SU-DHL-6 (cell line): ENCODE measurements at regions not wholly inside any gene's neighbourhood (a gene's known extent, or its start where the extent isn't known, plus 50 kb on each side); places are given as distances from the start of the nearest gene placed in this dataset.
"Not testable (repeated sequence)": the region's sequence is repeated elsewhere in the genome, so short reads cannot be mapped to it uniquely, and the experiment has no call there.

Experiments used
- H2AFZ ChIP-seq: fragments of 200-600 bp; sonication (generic); 2 replicates; pipeline ENCODE4 v1.6.1; 2014; ENCODE audit warnings: low read depth, mild to moderate bottlenecking, moderate library complexity, mixed read lengths, antibody characterized with exemption, low read length; ENCODE audit not compliant: severe bottlenecking
- H3F3A ChIP-seq: fragments of 200-600 bp; shearing (Covaris generic); 2 replicates; pipeline ENCODE4 v1.6.0; 2016; ENCODE audit warnings: antibody characterized with exemption, mild to moderate bottlenecking; ENCODE audit not compliant: insufficient read depth
- H3K27ac ChIP-seq: fragments of 200-600 bp; sonication (generic); 2 replicates; pipeline ENCODE4 v1.5.1; 2016; ENCODE audit warnings: low read depth, mild to moderate bottlenecking, low read length, moderate library complexity, mixed read lengths
- H3K27me3 ChIP-seq: fragments of 200-600 bp; sonication (generic), shearing (Covaris generic); 2 replicates; pipeline ENCODE4 v1.6.0; 2014; ENCODE audit warnings: mild to moderate bottlenecking, low read length
- H3K36me3 ChIP-seq: fragments of 200-600 bp; sonication (generic); 2 replicates; pipeline ENCODE4 v1.6.1; 2014; ENCODE audit warnings: mild to moderate bottlenecking, low read length, mixed read lengths
- H3K4me2 ChIP-seq: fragments of 300-600, 200-600 bp; shearing (Covaris generic), sonication (generic); 2 replicates; pipeline ENCODE4 v1.6.0; 2014; ENCODE audit warnings: low read length, low read depth, mild to moderate bottlenecking; ENCODE audit not compliant: poor library complexity, severe bottlenecking
- H3K4me3 ChIP-seq: fragments of 200-600 bp; sonication (generic); 2 replicates; pipeline ENCODE4 v1.5.1; 2014; ENCODE audit warnings: antibody characterized with exemption, low read length, mild to moderate bottlenecking, mixed read lengths; ENCODE audit not compliant: insufficient read depth, poor library complexity, severe bottlenecking
- H3K79me2 ChIP-seq: fragments of 200-600 bp; sonication (generic); 2 replicates; pipeline ENCODE4 v1.6.1; 2014; ENCODE audit warnings: mild to moderate bottlenecking, low read length, moderate library complexity; ENCODE audit not compliant: insufficient read depth
- H3K9ac ChIP-seq: fragments of 200-600 bp; sonication (generic); 2 replicates; pipeline ENCODE4 v1.7.0; 2014; ENCODE audit warnings: mild to moderate bottlenecking, low read length
- H3K9me2 ChIP-seq: fragments of 200-600 bp; sonication (generic); replicated peaks from 2 replicates; pipeline ENCODE4 v1.6.1; 2014; ENCODE audit warnings: low read length; ENCODE audit not compliant: insufficient read depth
- H3K9me3 ChIP-seq: fragments of 200-600 bp; sonication (generic); 2 replicates; pipeline ENCODE4 v1.6.1; 2014; ENCODE audit warnings: low read length, mixed read lengths; ENCODE audit not compliant: insufficient read depth
- H4K20me1 ChIP-seq: fragments of 200-600 bp; sonication (generic); 2 replicates; pipeline ENCODE4 v1.6.1; 2014; ENCODE audit warnings: low read depth, mild to moderate bottlenecking, antibody characterized with exemption, low read length, moderate library complexity, mixed read lengths
- EZH2phosphoT487 ChIP-seq: fragments of 200-600 bp; sonication (generic), shearing (Covaris generic); conservative IDR thresholded peaks from 2 replicates; pipeline ENCODE4 v1.6.1; 2018; ENCODE audit warnings: mild to moderate bottlenecking, antibody characterized with exemption, low read length, moderate library complexity, mixed read lengths
- TF ChIP-seq, protein P1 (sequence below): fragments of 200-600 bp; sonication (generic); IDR thresholded peaks from one replicate; pipeline ENCODE4 v1.5.1; 2017; ENCODE audit warnings: antibody characterized with exemption, mild to moderate bottlenecking, low read length, moderate library complexity; ENCODE audit not compliant: insufficient read depth, poor library complexity, severe bottlenecking

DNA sequence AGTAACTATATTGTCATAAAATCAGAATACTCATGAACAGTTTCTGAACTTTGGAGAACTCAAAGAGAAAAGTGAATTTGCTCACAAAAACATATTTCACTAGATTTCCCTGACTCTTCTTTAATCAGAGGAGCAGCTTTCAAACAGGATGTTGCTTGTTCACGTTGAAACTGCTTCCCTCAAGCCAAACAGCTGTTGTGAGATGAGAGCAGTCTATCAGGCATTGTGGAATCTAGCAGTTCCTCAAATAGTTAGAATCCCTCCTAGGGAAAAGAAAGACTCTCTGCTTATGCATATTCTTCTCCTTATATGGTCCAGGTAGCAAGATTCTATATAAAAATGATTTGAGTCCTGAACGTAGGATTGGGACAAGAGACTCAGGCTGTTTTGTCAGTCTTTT is 1012.1 kb downstream of the FAM133A start:
- H4K20me1 ChIP-seq, result no peaks in the 10 kb centered on the region
- H2AFZ ChIP-seq, result no peak overlapping the region
- no peaks in the 10 kb centered on the region for H3K79me2 ChIP-seq

DNA sequence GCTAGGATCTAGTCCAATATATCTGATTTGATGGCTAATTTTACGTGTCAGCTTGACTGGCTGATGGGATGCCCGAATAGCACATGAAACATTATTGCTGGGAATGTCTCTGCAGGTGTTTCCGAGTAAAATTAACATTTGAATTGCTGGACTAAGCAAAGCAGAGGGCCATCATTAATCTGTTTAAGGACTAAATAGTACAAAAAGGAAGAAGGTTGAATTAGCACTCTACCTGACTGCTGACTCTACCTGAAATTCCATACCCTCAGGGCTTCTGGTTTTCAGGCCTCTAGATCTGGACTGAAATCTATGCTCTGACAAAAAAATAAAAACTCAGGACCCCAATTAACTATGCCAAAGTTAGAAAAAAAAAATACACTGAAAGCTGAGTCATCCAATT is 1021.9 kb downstream of the FAM133A start:
- Histone ChIP-seq H2AFZ (no peak overlapping the region), H3K9me2 (no peaks in the 10 kb centered on the region), H3K36me3 (no peaks in the 10 kb centered on the region), H3F3A (no peaks in the 10 kb centered on the region), H3K9ac (no peak overlapping the region), H3K4me3 (no peak overlapping the region), H3K9me3 (no peaks in the 10 kb centered on the region), H3K27ac (no peak overlapping the region), H3K4me2 (no peak overlapping the region), H3K27me3 (no peaks in the 10 kb centered on the region), H4K20me1 (no peaks in the 10 kb centered on the region), H3K79me2 (no peaks in the 10 kb centered on the region)
- TF ChIP-seq EZH2phosphoT487, result no peak
- TF ChIP-seq, protein P1, sequence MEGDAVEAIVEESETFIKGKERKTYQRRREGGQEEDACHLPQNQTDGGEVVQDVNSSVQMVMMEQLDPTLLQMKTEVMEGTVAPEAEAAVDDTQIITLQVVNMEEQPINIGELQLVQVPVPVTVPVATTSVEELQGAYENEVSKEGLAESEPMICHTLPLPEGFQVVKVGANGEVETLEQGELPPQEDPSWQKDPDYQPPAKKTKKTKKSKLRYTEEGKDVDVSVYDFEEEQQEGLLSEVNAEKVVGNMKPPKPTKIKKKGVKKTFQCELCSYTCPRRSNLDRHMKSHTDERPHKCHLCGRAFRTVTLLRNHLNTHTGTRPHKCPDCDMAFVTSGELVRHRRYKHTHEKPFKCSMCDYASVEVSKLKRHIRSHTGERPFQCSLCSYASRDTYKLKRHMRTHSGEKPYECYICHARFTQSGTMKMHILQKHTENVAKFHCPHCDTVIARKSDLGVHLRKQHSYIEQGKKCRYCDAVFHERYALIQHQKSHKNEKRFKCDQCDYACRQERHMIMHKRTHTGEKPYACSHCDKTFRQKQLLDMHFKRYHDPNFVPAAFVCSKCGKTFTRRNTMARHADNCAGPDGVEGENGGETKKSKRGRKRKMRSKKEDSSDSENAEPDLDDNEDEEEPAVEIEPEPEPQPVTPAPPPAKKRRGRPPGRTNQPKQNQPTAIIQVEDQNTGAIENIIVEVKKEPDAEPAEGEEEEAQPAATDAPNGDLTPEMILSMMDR, result no peak

More for the DNA sequence above, 1012.1 kb downstream of the FAM133A start:
- Histone ChIP-seq H3K9me2 (no peaks in the 10 kb centered on the region), H3K9ac (no peak overlapping the region), H3F3A (no peaks in the 10 kb centered on the region), H3K36me3 (no peaks in the 10 kb centered on the region), H3K4me3 (no peak overlapping the region), H3K9me3 (no peaks in the 10 kb centered on the region), H3K27me3 (no peaks in the 10 kb centered on the region), H3K4me2 (no peak overlapping the region), H3K27ac (no peak overlapping the region)
- TF ChIP-seq, protein P1, result no peak
- no peak for TF ChIP-seq EZH2phosphoT487

DNA sequence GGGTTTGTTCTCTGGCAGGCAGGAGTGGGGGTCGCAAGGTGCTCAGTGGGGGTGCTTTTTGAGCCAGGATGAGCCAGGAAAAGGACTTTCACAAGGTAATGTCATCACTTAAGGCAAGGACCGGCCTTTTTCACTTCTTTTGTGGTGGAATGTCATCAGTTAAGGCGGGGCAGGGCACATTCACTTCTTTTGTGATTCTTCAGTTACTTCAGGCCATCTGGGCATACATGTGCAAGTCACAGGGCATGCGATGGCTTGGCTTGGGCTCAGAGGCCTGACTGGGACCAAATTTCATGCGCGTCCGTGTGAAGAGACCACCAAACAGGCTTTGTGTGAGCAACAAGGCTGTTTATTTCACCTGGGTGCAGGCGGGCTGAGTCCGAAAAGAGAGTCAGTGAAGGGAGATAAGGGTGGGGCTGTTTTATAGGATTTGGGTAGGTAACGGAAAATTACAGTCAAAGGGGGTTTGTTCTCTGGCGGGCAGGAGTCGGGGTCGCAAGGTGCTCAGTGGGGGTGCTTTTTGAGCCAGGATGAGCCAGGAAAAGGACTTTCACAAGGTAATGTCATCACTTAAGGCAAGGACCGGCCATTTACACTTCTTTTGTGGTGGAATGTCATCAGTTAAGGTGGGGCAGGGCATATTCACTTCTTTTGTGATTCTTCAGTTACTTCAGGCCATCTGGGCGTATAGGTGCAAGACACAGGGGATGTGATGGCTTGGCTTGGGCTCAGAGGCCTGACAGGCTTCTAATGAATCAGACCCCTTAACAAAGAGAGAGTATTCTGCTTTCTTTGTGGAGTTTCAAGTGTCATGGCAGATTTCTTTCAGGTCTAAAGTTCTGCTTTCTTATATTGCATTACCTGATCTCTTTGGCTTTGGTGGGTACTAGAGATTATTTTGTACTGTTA is 1030.6 kb downstream of the FAM133A start:
- not testable (repeated sequence) for H3K27me3 ChIP-seq, H3K27ac ChIP-seq, H3K9me2 ChIP-seq, H3K4me3 ChIP-seq, H3K79me2 ChIP-seq, H2AFZ ChIP-seq, H3F3A ChIP-seq, H3K4me2 ChIP-seq, H4K20me1 ChIP-seq, H3K9ac ChIP-seq, H3K9me3 ChIP-seq, H3K36me3 ChIP-seq

DNA sequence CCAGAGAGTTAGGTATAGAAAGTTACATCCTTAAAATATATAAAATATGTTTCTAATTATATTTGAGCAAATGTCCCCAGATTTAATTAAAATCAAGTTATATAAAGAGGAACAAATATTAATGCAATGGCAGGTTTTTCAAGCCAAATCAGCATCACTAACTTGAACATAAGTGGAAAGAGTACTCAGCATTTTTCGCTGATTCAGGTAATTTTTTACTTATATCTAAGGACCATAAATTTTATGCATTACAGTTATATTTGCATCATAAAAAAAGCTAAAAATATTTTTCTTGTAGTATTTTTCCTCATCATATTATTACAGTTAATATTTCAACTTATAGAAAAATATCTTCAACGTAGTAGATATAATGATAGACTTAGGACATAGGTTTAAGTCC is 1047.4 kb downstream of the FAM133A start:
- Histone ChIP-seq H3F3A (no peaks in the 10 kb centered on the region), H3K4me2 (no peak overlapping the region), H3K27ac (no peak overlapping the region), H3K27me3 (no peaks in the 10 kb centered on the region), H2AFZ (no peak overlapping the region), H3K79me2 (no peaks in the 10 kb centered on the region), H3K9me3 (no peaks in the 10 kb centered on the region), H3K9me2 (no peaks in the 10 kb centered on the region), H3K4me3 (no peak overlapping the region), H3K9ac (no peak overlapping the region), H4K20me1 (no peaks in the 10 kb centered on the region), H3K36me3 (no peaks in the 10 kb centered on the region)
- TF ChIP-seq, protein P1, result no peak
- TF ChIP-seq EZH2phosphoT487, result no peak
